ENCODE measurements at regions not wholly inside any gene's neighbourhood (a gene's known extent, or its start where the extent isn't known, plus 50 kb on each side); places are given as distances from the start of the nearest gene placed in this dataset.

- TF ChIP-seq ZFX (IDR thresholded peaks at IDR 0.05) (no peak), TCF7L2 (IDR thresholded peaks at IDR 0.05; ENCODE audit: borderline replicate concordance, extremely low read depth, insufficient read depth, insufficient read length) (no peak)
Observed at GRCh38 chr2:195055996-195056395, 601.0 kb upstream of the SLC39A10 start (continued).

DNA sequence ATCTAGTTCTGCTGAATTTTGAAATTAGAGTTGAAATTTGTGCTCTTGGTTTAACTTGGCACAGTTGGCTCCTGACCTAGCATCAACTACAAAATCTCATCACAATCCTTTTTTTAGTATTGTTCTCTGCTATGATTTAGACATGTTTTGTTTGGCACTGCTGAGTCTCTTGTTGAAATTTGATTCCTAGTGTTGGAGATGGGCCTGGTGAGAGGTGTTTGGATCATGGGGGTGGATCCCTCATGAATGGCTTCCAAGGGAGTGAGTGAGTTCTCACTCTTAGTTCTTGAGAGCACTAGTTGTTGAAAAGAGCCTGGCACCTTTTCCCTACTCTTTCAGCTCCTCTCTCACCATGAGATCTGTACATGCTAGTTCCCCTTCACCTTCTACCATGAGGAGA lies 605.6 kb upstream of the SLC39A10 start:
- TF ChIP-seq EZH2phosphoT487 (IDR thresholded peaks at IDR 0.05; ENCODE audit: borderline replicate concordance) (no peak), SP1 (IDR thresholded peaks at IDR 0.05; ENCODE audit: low read depth) (no peak), YY1 (IDR thresholded peaks at IDR 0.05; ENCODE audit: extremely low read depth, insufficient replicate concordance, low read depth, low read length) (no peak), SRF (IDR thresholded peaks at IDR 0.05; ENCODE audit: low read depth) (no peak), POLR2AphosphoS5 (IDR thresholded peaks at IDR 0.05; ENCODE audit: low read depth, low read length) (no peak), POLR2A (IDR thresholded peaks at IDR 0.05; ENCODE audit: borderline replicate concordance, extremely low read depth, insufficient read depth, insufficient read length) (no peak), TCF7L2 (IDR thresholded peaks at IDR 0.05; ENCODE audit: borderline replicate concordance, extremely low read depth, insufficient read depth, insufficient read length) (no peak), ZBTB33 (IDR thresholded peaks at IDR 0.05; ENCODE audit: extremely low read depth, insufficient replicate concordance, low read length) (no peak), MAX (IDR thresholded peaks at IDR 0.05) (no peak), RAD21 (IDR thresholded peaks at IDR 0.05; ENCODE audit: low read depth) (no peak)
- TF ChIP-seq, protein P1, sequence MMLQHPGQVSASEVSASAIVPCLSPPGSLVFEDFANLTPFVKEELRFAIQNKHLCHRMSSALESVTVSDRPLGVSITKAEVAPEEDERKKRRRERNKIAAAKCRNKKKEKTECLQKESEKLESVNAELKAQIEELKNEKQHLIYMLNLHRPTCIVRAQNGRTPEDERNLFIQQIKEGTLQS (IDR thresholded peaks at IDR 0.05) = no peak
- no peak overlapping the region for H3K9ac ChIP-seq (ENCODE audit: low read length)
- no TSS peak for BruUV-seq (replicated peaks)
- ChIA-PET CTCF (no interaction called here), POLR2A (no interaction called here), RAD21 (ENCODE audit: low non-redundant PET in 1 of 2, low total read pairs in 2 of 2, uncharacterized antibody in 2 of 2, unreplicated experiment in 2 of 2) (no interaction called here)
- H3K4me1 ChIP-seq (ENCODE audit: control insufficient read depth in 1 of 2, insufficient read depth in 2 of 2, low read length in 2 of 2) = no peaks in the 10 kb centered on the region
- DNase-seq (ENCODE audit: low read depth, low spot score) = no peak
- no peaks in the 10 kb centered on the region for H3K36me3 ChIP-seq (ENCODE audit: control insufficient read depth in 1 of 2, insufficient read depth in 2 of 2, low read length in 2 of 2)
- no peaks in the 10 kb centered on the region for H3K9me2 ChIP-seq (ENCODE audit: insufficient read depth)
- no peak overlapping the region for H3K27ac ChIP-seq (ENCODE audit: low read depth, low read length)
- no peaks in the 10 kb centered on the region for H4K20me1 ChIP-seq (ENCODE audit: insufficient read depth)
- H3K9me3 ChIP-seq (ENCODE audit: control insufficient read depth in 1 of 2, insufficient read depth in 1 of 2, low read depth in 1 of 2, low read length in 2 of 2) = no peaks in the 10 kb centered on the region
- H3K4me3 ChIP-seq (replicated peaks in 1 of 2; ENCODE audit: low read depth in 1 of 2, low read length in 2 of 2) = no peak overlapping the region
- no peak for ATAC-seq
- no peaks in the 10 kb centered on the region for H3K27me3 ChIP-seq (ENCODE audit: insufficient read depth, low read length)
- H2AFZ ChIP-seq (ENCODE audit: low read depth, low read length, poor library complexity, severe bottlenecking) = no peak overlapping the region
- H3K4me2 ChIP-seq (ENCODE audit: low read length) = no peak overlapping the region
- intact Hi-C loops (cut with micrococcal nuclease) = no loop called here
- H3K79me2 ChIP-seq (ENCODE audit: insufficient read depth, low read length) = no peaks in the 10 kb centered on the region

Data from HCT116 (cell line).